ENCODE measurements at regions not wholly inside any gene's neighbourhood (a gene's known extent, or its start where the extent isn't known, plus 50 kb on each side); places are given as distances from the start of the nearest gene placed in this dataset.

DNA sequence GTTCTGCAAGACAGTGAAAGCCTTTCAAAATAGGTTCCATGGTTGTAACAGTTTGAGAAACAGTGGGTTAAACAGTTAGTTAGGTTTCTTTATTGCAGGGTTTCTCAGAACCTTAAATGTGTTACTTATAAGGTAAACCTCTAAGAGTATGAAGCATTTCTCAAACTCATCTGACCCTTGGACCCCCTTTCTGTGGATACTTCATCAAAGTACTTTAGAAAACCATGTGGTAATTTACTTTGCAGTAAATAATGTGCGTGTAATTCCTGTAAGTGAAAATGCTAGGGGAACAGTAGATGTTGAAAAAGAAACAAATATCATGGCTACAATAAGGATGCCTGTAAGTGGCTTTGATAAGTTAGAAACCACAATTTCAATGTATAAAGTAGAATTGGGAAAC lies 354.6 kb upstream of the RARB start:
- no peaks in the 10 kb centered on the region for H3K27me3 Mint-ChIP-seq (ENCODE audit: low read depth in 3 of 3)
- no peak overlapping the region for H3K27ac ChIP-seq (ENCODE audit: low read depth in 1 of 2, low read length in 2 of 2)
- no CpG with 5 or more reads among the region's 1 CpG for WGBS (ENCODE audit: insufficient coverage)

GRCh38 chr3:25074149-25074548 lies 353.9 kb upstream of the RARB start:
- Histone ChIP-seq H3K27me3 (ENCODE audit: control insufficient read depth in 2 of 2, insufficient read depth in 2 of 2, low read length in 2 of 2) (no peaks in the 10 kb centered on the region), H4K20me1 (ENCODE audit: insufficient read depth, low read length) (no peaks in the 10 kb centered on the region), H3K4me3 (replicated peaks in 1 of 3; ENCODE audit: low read depth in 2 of 3, low read length in 3 of 3) (no peak overlapping the region), H3K4me2 (replicated peaks; ENCODE audit: extremely low read depth, low read length, poor library complexity, severe bottlenecking) (no peak overlapping the region), H3K4me1 (ENCODE audit: control insufficient read depth in 1 of 2, insufficient read depth in 2 of 2, low read length in 2 of 2) (no peaks in the 10 kb centered on the region), H3K79me2 (ENCODE audit: insufficient read depth, low read length) (no peaks in the 10 kb centered on the region), H3K9ac (ENCODE audit: insufficient read depth, low read length, poor library complexity, severe bottlenecking) (no peak overlapping the region), H2AFZ (ENCODE audit: insufficient read depth, low read depth, low read length, poor library complexity, severe bottlenecking) (no peak overlapping the region), H3K36me3 (replicated peaks in 1 of 2; ENCODE audit: control insufficient read depth in 1 of 2, insufficient read depth in 2 of 2, low read length in 2 of 2) (no peaks in the 10 kb centered on the region), H3K27ac (ENCODE audit: low read depth in 1 of 2, low read length in 2 of 2) (no peak overlapping the region), H3K9me3 (replicated peaks in 1 of 2; ENCODE audit: control insufficient read depth in 1 of 2, insufficient read depth in 1 of 2, low read length in 2 of 2) (no peaks in the 10 kb centered on the region)
- TF ChIP-seq, protein P1, sequence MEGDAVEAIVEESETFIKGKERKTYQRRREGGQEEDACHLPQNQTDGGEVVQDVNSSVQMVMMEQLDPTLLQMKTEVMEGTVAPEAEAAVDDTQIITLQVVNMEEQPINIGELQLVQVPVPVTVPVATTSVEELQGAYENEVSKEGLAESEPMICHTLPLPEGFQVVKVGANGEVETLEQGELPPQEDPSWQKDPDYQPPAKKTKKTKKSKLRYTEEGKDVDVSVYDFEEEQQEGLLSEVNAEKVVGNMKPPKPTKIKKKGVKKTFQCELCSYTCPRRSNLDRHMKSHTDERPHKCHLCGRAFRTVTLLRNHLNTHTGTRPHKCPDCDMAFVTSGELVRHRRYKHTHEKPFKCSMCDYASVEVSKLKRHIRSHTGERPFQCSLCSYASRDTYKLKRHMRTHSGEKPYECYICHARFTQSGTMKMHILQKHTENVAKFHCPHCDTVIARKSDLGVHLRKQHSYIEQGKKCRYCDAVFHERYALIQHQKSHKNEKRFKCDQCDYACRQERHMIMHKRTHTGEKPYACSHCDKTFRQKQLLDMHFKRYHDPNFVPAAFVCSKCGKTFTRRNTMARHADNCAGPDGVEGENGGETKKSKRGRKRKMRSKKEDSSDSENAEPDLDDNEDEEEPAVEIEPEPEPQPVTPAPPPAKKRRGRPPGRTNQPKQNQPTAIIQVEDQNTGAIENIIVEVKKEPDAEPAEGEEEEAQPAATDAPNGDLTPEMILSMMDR (IDR thresholded peaks at IDR 0.05), result no peak
- Mint-ChIP-seq H3K36me3 (no peaks in the 10 kb centered on the region), H3K4me1 (no peaks in the 10 kb centered on the region), H3K27ac (no peak overlapping the region), H3K4me3 (no peak overlapping the region), H3K9me3 (peaks cover 0 to 6% (median 0%) of the 10 kb centered on the region in 7 donors), H3K27me3 (ENCODE audit: low read depth in 3 of 3) (no peaks in the 10 kb centered on the region)
- DNase-seq, result no peak
- intact Hi-C loops (cut with micrococcal nuclease), result no loop called here
- no CpG with 5 or more reads among the region's 3 CpGs for WGBS (ENCODE audit: insufficient coverage)

More for the DNA sequence above, 354.6 kb upstream of the RARB start:
- Mint-ChIP-seq H3K27ac (no peak overlapping the region), H3K36me3 (no peaks in the 10 kb centered on the region), H3K4me1 (no peaks in the 10 kb centered on the region), H3K9me3 (peaks cover 0 to 9% (median 3%) of the 10 kb centered on the region in 7 donors), H3K4me3 (no peak overlapping the region)
- TF ChIP-seq, protein P1 (IDR thresholded peaks at IDR 0.05), result no peak
- H3K9me3 ChIP-seq (replicated peaks in 1 of 2; ENCODE audit: control insufficient read depth in 1 of 2, insufficient read depth in 1 of 2, low read length in 2 of 2), result no peaks in the 10 kb centered on the region
- H4K20me1 ChIP-seq (ENCODE audit: insufficient read depth, low read length), result no peaks in the 10 kb centered on the region
- intact Hi-C loops (cut with micrococcal nuclease), result no loop called here
- H3K4me1 ChIP-seq (ENCODE audit: control insufficient read depth in 1 of 2, insufficient read depth in 2 of 2, low read length in 2 of 2), result no peaks in the 10 kb centered on the region
- no peak overlapping the region for H3K4me2 ChIP-seq (replicated peaks; ENCODE audit: extremely low read depth, low read length, poor library complexity, severe bottlenecking)
- no peaks in the 10 kb centered on the region for H3K27me3 ChIP-seq (ENCODE audit: control insufficient read depth in 2 of 2, insufficient read depth in 2 of 2, low read length in 2 of 2)
- no peak overlapping the region for H2AFZ ChIP-seq (ENCODE audit: insufficient read depth, low read depth, low read length, poor library complexity, severe bottlenecking)
- H3K79me2 ChIP-seq (ENCODE audit: insufficient read depth, low read length), result no peaks in the 10 kb centered on the region
- DNase-seq, result no peak
- no peak overlapping the region for H3K9ac ChIP-seq (ENCODE audit: insufficient read depth, low read length, poor library complexity, severe bottlenecking)
- no peak overlapping the region for H3K4me3 ChIP-seq (replicated peaks in 1 of 3; ENCODE audit: low read depth in 2 of 3, low read length in 3 of 3)
- no peaks in the 10 kb centered on the region for H3K36me3 ChIP-seq (replicated peaks in 1 of 2; ENCODE audit: control insufficient read depth in 1 of 2, insufficient read depth in 2 of 2, low read length in 2 of 2)

Data from CD14-positive monocyte (primary cell).